K562 (cell line): ENCODE measurements at regions not wholly inside any gene's neighbourhood (a gene's known extent, or its start where the extent isn't known, plus 50 kb on each side); places are given as distances from the start of the nearest gene placed in this dataset.

ENCODE experiments used
- BRCA1 ChIP-seq, 2 experiments: fragments of 450-650 bp in 1 of 2; sonication (generic) in 1 of 2; formaldehyde crosslinking in 1 of 2; IDR thresholded peaks; 2 replicates each; pipeline versions ENCODE4 v1.5.0 to v1.6.1; 2017 to 2020; ENCODE audit warnings: mild to moderate bottlenecking in 1 of 2, missing genetic modification reagents in 1 of 2
- CTCF ChIP-seq, 3 experiments: IDR thresholded peaks in 2 of 3; conservative IDR thresholded peaks in 1 of 3; 2 replicates each; pipeline ENCODE4 v1.5.1; 2011 to 2012; ENCODE audit warnings: low read length in 3 of 3, mild to moderate bottlenecking in 3 of 3, control low read depth in 2 of 3, improper control_type of control experiment in 1 of 3, inconsistent platforms in 1 of 3, low read depth in 1 of 3, mixed read lengths in 1 of 3, moderate library complexity in 1 of 3; ENCODE audit not compliant: insufficient read depth in 2 of 3
- DDX20 ChIP-seq: fragments of 450-650 bp; IDR thresholded peaks from 2 replicates; pipeline ENCODE4 v1.6.1; 2016; ENCODE audit warnings: missing genetic modification characterization, low read depth, mild to moderate bottlenecking, missing compliant biosample characterization, moderate library complexity
- EGR1 ChIP-seq: fragments of 450-650 bp; conservative IDR thresholded peaks from 2 replicates; pipeline ENCODE4 v1.6.1; 2017; ENCODE audit warnings: mild to moderate bottlenecking
- ESRRA ChIP-seq: fragments of 450-650 bp; IDR thresholded peaks from 2 replicates; pipeline ENCODE4 v1.6.1; 2014; ENCODE audit warnings: low read depth, mild to moderate bottlenecking, moderate library complexity, borderline replicate concordance
- GABPA ChIP-seq: fragments of 200-800 bp; sonication (Bioruptor generic); conservative IDR thresholded peaks from 2 replicates; pipeline ENCODE4 v1.6.1; 2016; ENCODE audit warnings: low read depth, missing genetic modification characterization, missing compliant biosample characterization
- GATAD2A ChIP-seq: fragments of 450-650 bp; IDR thresholded peaks from 2 replicates; pipeline ENCODE4 v1.6.1; 2017
- POLR2A ChIP-seq: fragments of 450-650 bp; conservative IDR thresholded peaks from 2 replicates; pipeline ENCODE4 v1.6.1; 2016
- PRMT5 ChIP-seq: sonication (generic); formaldehyde crosslinking; IDR thresholded peaks from 2 replicates; pipeline ENCODE4 v1.5.0; 2020; ENCODE audit warnings: missing genetic modification reagents
- PRPF4 ChIP-seq: fragments of 200-400 bp; formaldehyde crosslinking; IDR thresholded peaks from one replicate; pipeline ENCODE4 v1.6.1; 2017; ENCODE audit warnings: low read length, low read depth, mild to moderate bottlenecking; ENCODE audit not compliant: insufficient read depth, poor library complexity, severe bottlenecking
- RAD21 ChIP-seq, 2 experiments: fragments of 250-450 bp in 1 of 2; fragments of 450-650 bp in 1 of 2; sonication (Bioruptor Pico) in 1 of 2; formaldehyde crosslinking in 1 of 2; IDR thresholded peaks in 1 of 2; conservative IDR thresholded peaks in 1 of 2; 2 replicates each; pipeline versions ENCODE4 v1.4.0 to v1.8.0; 2020 to 2022; ENCODE audit warnings: mild to moderate bottlenecking in 2 of 2, moderate library complexity in 1 of 2
- RBBP5 ChIP-seq: fragments of 200-600 bp; sonication (generic); IDR thresholded peaks from 2 replicates; pipeline ENCODE4 v1.6.1; 2012; ENCODE audit warnings: borderline replicate concordance, mild to moderate bottlenecking, low read length, control low read depth, inconsistent platforms; ENCODE audit not compliant: insufficient read depth, poor library complexity, severe bottlenecking
- SMC3 ChIP-seq: conservative IDR thresholded peaks from 2 replicates; pipeline ENCODE4 v1.6.1; 2011; ENCODE audit warnings: low read depth, low read length, improper control_type of control experiment; ENCODE audit not compliant: insufficient read depth
- ZNF609 ChIP-seq: sonication (generic); formaldehyde crosslinking; IDR thresholded peaks from 2 replicates; pipeline ENCODE4 v1.8.1; 2023; ENCODE audit warnings: missing genetic modification reagents, mild to moderate bottlenecking, borderline replicate concordance

GRCh38 chr12:58250077-58250476 is 308.7 kb downstream of the ATP23 start:
- TF ChIP-seq ZNF609 (no peak), POLR2A (no peak), RBBP5 (no peak), GATAD2A (no peak), PRPF4 (no peak), ESRRA (no peak), CTCF (IDR thresholded peaks at IDR 0.05 in 2 of 3, conservative IDR thresholded peaks at IDR 0.05 in 1 of 3; ENCODE audit: insufficient read depth in 2 of 3, low read depth in 1 of 3, low read length in 3 of 3) (no peak), RAD21 (CRISPR knock-in tag; conservative IDR thresholded peaks at IDR 0.05 in 1 of 2, IDR thresholded peaks at IDR 0.05 in 1 of 2) (no peak), GABPA (tag) (no peak), SMC3 (no peak), EGR1 (no peak), PRMT5 (CRISPR knock-in tag) (no peak), DDX20 (tag) (no peak), BRCA1 (IDR thresholded peaks at IDR 0.05) (no peak), BRCA1 (CRISPR knock-in tag; IDR thresholded peaks at IDR 0.05) (no peak)
